Lower leg skin (tissue), 4 donors: ENCODE measurements at regions not wholly inside any gene's neighbourhood (a gene's known extent, or its start where the extent isn't known, plus 50 kb on each side); places are given as distances from the start of the nearest gene placed in this dataset.

ENCODE experiments used
- DNase-seq, 2 donors: peaks; one replicate each; pipeline ENCODE4 v3.0.0-alpha.2; 2019; ENCODE audit warnings: low spot score in 2 of 2
- H3K4me3 ChIP-seq: fragments of 200-600 bp; sonication (generic); 2 replicates; pipeline ENCODE4 v1.5.1; 2017; ENCODE audit warnings: mild to moderate bottlenecking, low read depth; ENCODE audit not compliant: poor library complexity, severe bottlenecking
- CTCF ChIP-seq, 3 donors: fragments of 450-650 bp; IDR thresholded peaks; one replicate each; pipeline ENCODE4 v1.5.1; 2016; ENCODE audit warnings: antibody characterized with exemption in 3 of 3, mild to moderate bottlenecking in 3 of 3, moderate library complexity in 2 of 3
- POLR2A ChIP-seq, 2 donors: fragments of 450-650 bp; IDR thresholded peaks; one replicate each; pipeline ENCODE4 v1.6.1; 2016 to 2017; ENCODE audit warnings: antibody characterized with exemption in 2 of 2, mild to moderate bottlenecking in 1 of 2, moderate library complexity in 1 of 2
- WGBS, 2 donors: methylation state at CpG; one replicate each; pipeline ENCODE4 v1.1.5; 2018; 5-methylcytosine and 5-hydroxymethylcytosine counted together
- intact Hi-C: fragments of 100-400 bp; cut with DNase I; formaldehyde crosslinking; loops from one replicate; pipeline ENCODE4 v1.15.0; 2023; ENCODE audit warnings: low total_unique reads

- 73 to 82% methylated on average over 3 of the region's 3 CpGs for WGBS, 2 donors
- intact Hi-C loops, result no loop called here
- H3K4me3 ChIP-seq, result no peak overlapping the region
- TF ChIP-seq CTCF (IDR thresholded peaks at IDR 0.05) (no peak), POLR2A (IDR thresholded peaks at IDR 0.05) (no peak)
- DNase-seq, result no peak
These were observed 218.1 kb upstream of the SIX2 start for GRCh38 chr2:45227347-45227746.

GRCh38 chr2:45224993-45225380 is 215.7 kb upstream of the SIX2 start:
- WGBS, 2 donors, result 76 to 79% methylated on average over 4 of the region's 4 CpGs
- DNase-seq, result no peak
- intact Hi-C loops, result no loop called here
- H3K4me3 ChIP-seq, result no peak overlapping the region
- no peak for TF ChIP-seq POLR2A (IDR thresholded peaks at IDR 0.05)
- no peak for TF ChIP-seq CTCF (IDR thresholded peaks at IDR 0.05)

- WGBS, 2 donors, result 62 to 65% methylated on average over 13 of the region's 13 CpGs
These were observed 215.2 kb upstream of the SIX2 start for GRCh38 chr2:45224321-45224992.

GRCh38 chr2:45223531-45223930 is 214.3 kb upstream of the SIX2 start:
- 77 to 83% methylated on average over 8 of the region's 8 CpGs for WGBS, 2 donors
- no peak for TF ChIP-seq CTCF (IDR thresholded peaks at IDR 0.05)
- TF ChIP-seq POLR2A (IDR thresholded peaks at IDR 0.05), result no peak
- intact Hi-C loops, result no loop called here
- no peak overlapping the region for H3K4me3 ChIP-seq
- DNase-seq, result no peak

More at GRCh38 chr2:45224321-45224992, 215.2 kb upstream of the SIX2 start:
- TF ChIP-seq CTCF (IDR thresholded peaks at IDR 0.05) (no peak), POLR2A (IDR thresholded peaks at IDR 0.05) (no peak)
- no peak for DNase-seq
- intact Hi-C loops, result no loop called here
- no peak overlapping the region for H3K4me3 ChIP-seq

- no peak for DNase-seq
- intact Hi-C loops, result no loop called here
- H3K4me3 ChIP-seq, result no peak overlapping the region
- TF ChIP-seq POLR2A (IDR thresholded peaks at IDR 0.05) (no peak), CTCF (IDR thresholded peaks at IDR 0.05) (no peak)
- 56 to 71% methylated on average over 8 of the region's 8 CpGs for WGBS, 2 donors
These were observed 211.0 kb upstream of the SIX2 start for GRCh38 chr2:45220227-45220626.

- DNase-seq, result no peak
- WGBS, 2 donors, result 18 to 35% methylated on average over 1 to 2 of the region's 3 CpGs
- intact Hi-C loops, result no loop called here
- TF ChIP-seq POLR2A (IDR thresholded peaks at IDR 0.05) (no peak), CTCF (IDR thresholded peaks at IDR 0.05) (no peak)
- H3K4me3 ChIP-seq, result no peak overlapping the region
These were observed 209.7 kb upstream of the SIX2 start for GRCh38 chr2:45218931-45219339.
